Tibial nerve (tissue), 4 donors: ENCODE measurements at regions not wholly inside any gene's neighbourhood (a gene's known extent, or its start where the extent isn't known, plus 50 kb on each side); places are given as distances from the start of the nearest gene placed in this dataset.

Experiments
- DNase-seq, 2 donors: peaks; one replicate each; pipeline ENCODE4 v3.0.0-alpha.2; 2019; ENCODE audit warnings: low spot score in 2 of 2
- H3K27ac ChIP-seq, 4 donors: fragments of 200-600 bp; sonication (generic) in 3 of 4; one replicate each; pipeline ENCODE4 v1.5.1; 2017 to 2019; ENCODE audit warnings: mild to moderate bottlenecking in 1 of 4
- H3K27me3 ChIP-seq, 2 donors: fragments of 200-600 bp; sonication (generic) in 1 of 2; one replicate each; pipeline versions ENCODE4 v1.5.1 to v1.6.0; 2017 to 2019
- H3K36me3 ChIP-seq, 3 donors: fragments of 200-600 bp; sonication (generic); one replicate each; pipeline ENCODE4 v1.5.1; 2018 to 2019
- H3K4me1 ChIP-seq, 4 donors: fragments of 200-600 bp; sonication (generic) in 3 of 4; one replicate each; pipeline ENCODE4 v1.5.1; 2017 to 2019
- H3K4me3 ChIP-seq, 4 donors: fragments of 200-600 bp; sonication (generic) in 3 of 4; one replicate each; pipeline ENCODE4 v1.5.1; 2017 to 2019; ENCODE audit warnings: mild to moderate bottlenecking in 1 of 4, moderate library complexity in 1 of 4
- H3K9me3 ChIP-seq, 4 donors: fragments of 200-600 bp; sonication (generic) in 3 of 4; one replicate each; pipeline ENCODE4 v1.5.1; 2017 to 2019
- EP300 ChIP-seq, 2 donors: sonication (generic); formaldehyde crosslinking; IDR thresholded peaks; one replicate each; pipeline ENCODE4 v1.6.1; 2017; ENCODE audit warnings: antibody characterized with exemption in 2 of 2, mild to moderate bottlenecking in 1 of 2
- POLR2A ChIP-seq, 2 donors: fragments of 450-650 bp; IDR thresholded peaks; one replicate each; pipeline ENCODE4 v1.6.1; 2017; ENCODE audit warnings: antibody characterized with exemption in 2 of 2, mild to moderate bottlenecking in 2 of 2, moderate library complexity in 2 of 2
- WGBS, 2 donors: methylation state at CpG; one replicate each; pipeline ENCODE4 v1.1.5; 2018; 5-methylcytosine and 5-hydroxymethylcytosine counted together
- TF ChIP-seq, protein P1 (sequence below), 5 experiments: fragments of 200-600 bp in 3 of 5; fragments of 450-650 bp in 2 of 5; sonication (generic) in 3 of 5; IDR thresholded peaks; one replicate each; pipeline ENCODE4 v1.5.1; 2016 to 2019; ENCODE audit warnings: antibody characterized with exemption in 5 of 5, mild to moderate bottlenecking in 3 of 5, moderate library complexity in 2 of 5

DNA sequence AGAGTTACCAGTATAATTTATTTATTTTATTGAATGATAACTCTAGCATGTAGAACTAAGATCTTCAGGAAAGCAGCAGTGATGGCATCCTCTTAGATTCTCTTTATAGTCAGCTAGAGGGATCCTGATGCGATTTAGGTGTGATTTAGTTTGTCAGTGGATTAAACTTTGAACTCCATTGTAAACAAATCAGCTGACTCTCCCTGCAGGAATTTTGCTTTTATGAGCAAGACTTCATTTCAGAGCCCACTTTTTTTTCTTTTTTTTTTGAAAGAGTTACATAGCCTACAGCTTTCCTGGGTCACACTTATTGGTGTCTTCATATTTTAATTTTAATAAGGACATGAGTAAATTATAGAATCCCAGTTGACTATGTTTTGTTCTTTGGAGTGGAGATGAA lies 93.8 kb upstream of the SEMA6A start:
- Histone ChIP-seq H3K27me3 (no peaks in the 10 kb centered on the region), H3K27ac (no peak overlapping the region), H3K4me3 (no peak overlapping the region), H3K9me3 (no peaks in the 10 kb centered on the region), H3K4me1 (peaks cover 0 to 15% (median 0%) of the 10 kb centered on the region in 4 donors), H3K36me3 (no peaks in the 10 kb centered on the region)
- 87 to 100% methylated on average over 1 of the region's 1 CpG for WGBS, 2 donors
- TF ChIP-seq POLR2A (IDR thresholded peaks at IDR 0.05) (no peak), EP300 (IDR thresholded peaks at IDR 0.05) (no peak)
- TF ChIP-seq, protein P1, sequence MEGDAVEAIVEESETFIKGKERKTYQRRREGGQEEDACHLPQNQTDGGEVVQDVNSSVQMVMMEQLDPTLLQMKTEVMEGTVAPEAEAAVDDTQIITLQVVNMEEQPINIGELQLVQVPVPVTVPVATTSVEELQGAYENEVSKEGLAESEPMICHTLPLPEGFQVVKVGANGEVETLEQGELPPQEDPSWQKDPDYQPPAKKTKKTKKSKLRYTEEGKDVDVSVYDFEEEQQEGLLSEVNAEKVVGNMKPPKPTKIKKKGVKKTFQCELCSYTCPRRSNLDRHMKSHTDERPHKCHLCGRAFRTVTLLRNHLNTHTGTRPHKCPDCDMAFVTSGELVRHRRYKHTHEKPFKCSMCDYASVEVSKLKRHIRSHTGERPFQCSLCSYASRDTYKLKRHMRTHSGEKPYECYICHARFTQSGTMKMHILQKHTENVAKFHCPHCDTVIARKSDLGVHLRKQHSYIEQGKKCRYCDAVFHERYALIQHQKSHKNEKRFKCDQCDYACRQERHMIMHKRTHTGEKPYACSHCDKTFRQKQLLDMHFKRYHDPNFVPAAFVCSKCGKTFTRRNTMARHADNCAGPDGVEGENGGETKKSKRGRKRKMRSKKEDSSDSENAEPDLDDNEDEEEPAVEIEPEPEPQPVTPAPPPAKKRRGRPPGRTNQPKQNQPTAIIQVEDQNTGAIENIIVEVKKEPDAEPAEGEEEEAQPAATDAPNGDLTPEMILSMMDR (IDR thresholded peaks at IDR 0.05), result no peak
- no peak for DNase-seq

DNA sequence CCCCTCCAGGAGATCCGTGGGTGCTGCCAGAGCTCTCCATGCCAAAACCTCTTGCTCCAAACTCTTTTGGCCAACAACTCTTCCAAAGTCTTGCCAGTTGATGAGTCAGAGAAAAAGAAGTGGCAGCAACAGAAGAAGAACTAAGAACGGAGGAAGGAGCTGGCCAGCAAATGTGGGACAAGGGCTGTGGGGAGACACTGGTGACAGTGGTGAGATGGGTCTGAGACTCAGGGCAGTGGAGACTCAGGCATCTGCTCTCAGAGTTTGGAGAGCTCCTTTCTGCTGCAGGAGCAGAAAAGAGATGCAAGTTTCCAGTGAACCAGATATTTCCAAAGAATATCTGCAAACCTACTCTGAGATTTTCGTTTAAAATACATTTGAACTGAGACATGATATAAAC lies 92.3 kb upstream of the SEMA6A start:
- DNase-seq, result no peak
- H3K36me3 ChIP-seq, result peaks cover 0 to under 1% (median 0%) of the 10 kb centered on the region in 3 donors
- 68 to 71% methylated on average over 3 of the region's 3 CpGs for WGBS, 2 donors

DNA sequence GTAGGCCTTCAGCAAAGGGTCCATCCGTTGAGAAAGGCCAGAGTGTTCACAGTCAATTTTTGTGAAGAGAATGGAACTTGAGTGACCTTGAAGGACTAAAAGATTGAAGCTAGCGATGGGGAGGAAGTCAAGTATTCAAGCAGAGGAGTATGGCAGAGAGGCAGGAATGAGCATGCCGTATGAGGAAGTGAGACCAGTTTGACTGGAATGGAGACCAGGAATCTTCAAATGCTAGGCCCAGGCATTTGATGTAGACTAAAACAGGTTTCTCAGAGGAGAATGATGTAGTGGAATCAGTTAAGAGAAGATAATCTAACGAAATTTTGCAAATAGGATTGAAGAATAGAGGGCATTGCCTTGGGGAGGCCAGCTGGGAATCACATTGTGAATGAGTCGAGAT lies 90.4 kb upstream of the SEMA6A start:
- 75 to 84% methylated on average over 5 of the region's 5 CpGs for WGBS, 2 donors
- Histone ChIP-seq H3K4me3 (no peak overlapping the region), H3K36me3 (peaks cover 0 to 12% (median 0%) of the 10 kb centered on the region in 3 donors), H3K9me3 (peaks cover 0 to 18% (median 0%) of the 10 kb centered on the region in 4 donors), H3K27ac (no peak overlapping the region), H3K27me3 (no peaks in the 10 kb centered on the region), H3K4me1 (peaks cover 0 to 7% (median 0%) of the 10 kb centered on the region in 4 donors)
- no peak for DNase-seq
- TF ChIP-seq, protein P1 (IDR thresholded peaks at IDR 0.05), result no peak
- TF ChIP-seq POLR2A (IDR thresholded peaks at IDR 0.05), result no peak
- no peak for TF ChIP-seq EP300 (IDR thresholded peaks at IDR 0.05)

More for the DNA sequence above, 92.3 kb upstream of the SEMA6A start:
- Histone ChIP-seq H3K4me1 (peaks cover 0 to 15% (median 0%) of the 10 kb centered on the region in 4 donors), H3K4me3 (no peak overlapping the region), H3K27ac (no peak overlapping the region), H3K27me3 (no peaks in the 10 kb centered on the region), H3K9me3 (peaks cover 0 to 4% (median 0%) of the 10 kb centered on the region in 4 donors)
- TF ChIP-seq EP300 (IDR thresholded peaks at IDR 0.05) (no peak), POLR2A (IDR thresholded peaks at IDR 0.05) (no peak)
- TF ChIP-seq, protein P1 (IDR thresholded peaks at IDR 0.05), result no peak

DNA sequence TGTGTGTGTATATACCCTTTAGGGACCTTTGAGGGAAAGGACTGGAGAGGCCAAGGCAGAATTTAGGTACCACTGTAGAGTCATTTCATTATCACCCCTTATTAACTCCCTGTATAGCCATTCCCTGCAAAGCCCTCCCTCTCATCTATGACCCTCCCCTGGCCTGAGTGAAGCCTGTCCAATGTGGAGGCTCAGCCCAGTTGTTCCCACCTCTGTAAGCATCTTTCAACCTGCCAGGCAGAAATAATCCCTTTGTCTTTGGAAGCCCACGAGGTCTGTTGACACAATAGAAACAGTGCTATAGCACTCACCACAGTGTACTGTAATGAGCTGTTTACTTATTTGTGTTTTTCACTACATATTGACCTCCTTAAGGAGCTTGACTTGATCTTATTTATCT lies 88.5 kb upstream of the SEMA6A start:
- H3K27me3 ChIP-seq, result no peaks in the 10 kb centered on the region
- no peak overlapping the region for H3K4me3 ChIP-seq
- peaks cover 0 to 18% (median 0%) of the 10 kb centered on the region in 4 donors for H3K9me3 ChIP-seq
- WGBS, 2 donors, result 57 to 63% methylated on average over 1 of the region's 1 CpG
- no peak overlapping the region for H3K27ac ChIP-seq
- H3K36me3 ChIP-seq, result peaks cover 0 to 12% (median 0%) of the 10 kb centered on the region in 3 donors
- no peak for DNase-seq
- H3K4me1 ChIP-seq, result no peaks in the 10 kb centered on the region
- no peak for TF ChIP-seq POLR2A (IDR thresholded peaks at IDR 0.05)
- TF ChIP-seq, protein P1 (IDR thresholded peaks at IDR 0.05), result no peak
- TF ChIP-seq EP300 (IDR thresholded peaks at IDR 0.05), result no peak

DNA sequence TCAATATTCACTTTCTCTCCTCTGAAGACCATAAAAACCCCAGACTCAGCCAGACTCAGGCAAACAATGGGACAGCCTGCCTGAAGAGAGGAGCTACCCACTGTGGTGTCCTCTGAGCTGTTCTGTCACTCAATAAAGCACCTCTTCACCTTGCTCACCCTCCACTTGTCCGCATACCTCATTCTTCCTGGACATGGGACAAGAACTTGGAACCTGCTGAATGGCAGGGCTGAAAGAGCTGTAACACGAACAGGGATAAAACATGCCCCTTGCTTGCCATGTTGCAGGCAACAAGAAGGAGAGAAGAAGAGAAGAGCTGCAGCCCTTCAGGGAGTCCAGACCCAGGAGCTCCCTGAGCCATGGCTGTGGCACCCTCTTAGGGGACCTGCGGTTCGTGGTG lies 86.8 kb upstream of the SEMA6A start:
- Histone ChIP-seq H3K4me3 (no peak overlapping the region), H3K27ac (no peak overlapping the region), H3K9me3 (peaks cover 0 to 18% (median 0%) of the 10 kb centered on the region in 4 donors), H3K27me3 (no peaks in the 10 kb centered on the region), H3K4me1 (no peaks in the 10 kb centered on the region), H3K36me3 (peaks cover 0 to 12% (median 0%) of the 10 kb centered on the region in 3 donors)
- TF ChIP-seq, protein P1 (IDR thresholded peaks at IDR 0.05), result no peak
- TF ChIP-seq POLR2A (IDR thresholded peaks at IDR 0.05) (no peak), EP300 (IDR thresholded peaks at IDR 0.05) (no peak)
- WGBS, 2 donors, result 73 to 75% methylated on average over 4 of the region's 4 CpGs
- DNase-seq, result no peak
